GM18498 (cell line): ENCODE measurements at regions not wholly inside any gene's neighbourhood (a gene's known extent, or its start where the extent isn't known, plus 50 kb on each side); places are given as distances from the start of the nearest gene placed in this dataset.

Experiments
- ATAC-seq: cut with Tn5 transposase; IDR thresholded peaks from one replicate; pipeline ENCODE4 v1.9.1; 2021; ENCODE audit warnings: mild to moderate bottlenecking, moderate library complexity; ENCODE audit not compliant: unreplicated experiment

- no peak for ATAC-seq
Observed at GRCh38 chr20:50311308-50312001, 120.8 kb downstream of the CEBPB start.

DNA sequence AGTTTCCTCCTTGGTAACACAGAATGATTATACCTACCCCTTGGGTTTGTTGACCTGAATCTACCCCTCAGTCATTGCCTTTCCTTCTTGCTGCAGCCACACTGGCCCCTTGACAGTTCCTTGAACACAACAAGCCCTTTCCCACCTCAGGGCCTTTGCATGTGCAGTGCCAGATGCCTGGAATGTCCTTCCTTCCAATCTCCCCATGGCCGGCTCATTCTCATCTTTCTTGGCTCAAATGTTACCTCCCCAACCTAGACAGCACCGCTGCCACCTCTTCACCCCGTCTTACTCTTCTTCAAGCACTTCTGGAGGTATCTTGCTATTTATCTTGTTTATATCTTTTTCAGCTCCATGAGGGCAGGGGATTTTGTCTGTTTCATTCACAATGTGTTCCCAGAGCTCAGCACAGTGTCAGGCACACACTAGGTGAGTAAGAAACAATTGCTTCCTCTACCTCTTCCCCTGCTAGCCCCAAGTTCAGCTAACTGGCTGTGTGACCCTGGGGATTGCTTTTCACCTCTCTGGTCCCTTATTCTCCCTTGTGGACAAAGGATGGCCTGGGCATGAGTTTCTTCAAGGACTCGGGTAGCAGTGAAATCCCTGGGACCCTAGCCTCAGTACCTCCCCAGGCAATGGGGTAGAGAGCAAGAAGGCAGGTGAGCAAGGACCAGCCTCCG is 121.5 kb downstream of the CEBPB start:
- no peak for ATAC-seq

DNA sequence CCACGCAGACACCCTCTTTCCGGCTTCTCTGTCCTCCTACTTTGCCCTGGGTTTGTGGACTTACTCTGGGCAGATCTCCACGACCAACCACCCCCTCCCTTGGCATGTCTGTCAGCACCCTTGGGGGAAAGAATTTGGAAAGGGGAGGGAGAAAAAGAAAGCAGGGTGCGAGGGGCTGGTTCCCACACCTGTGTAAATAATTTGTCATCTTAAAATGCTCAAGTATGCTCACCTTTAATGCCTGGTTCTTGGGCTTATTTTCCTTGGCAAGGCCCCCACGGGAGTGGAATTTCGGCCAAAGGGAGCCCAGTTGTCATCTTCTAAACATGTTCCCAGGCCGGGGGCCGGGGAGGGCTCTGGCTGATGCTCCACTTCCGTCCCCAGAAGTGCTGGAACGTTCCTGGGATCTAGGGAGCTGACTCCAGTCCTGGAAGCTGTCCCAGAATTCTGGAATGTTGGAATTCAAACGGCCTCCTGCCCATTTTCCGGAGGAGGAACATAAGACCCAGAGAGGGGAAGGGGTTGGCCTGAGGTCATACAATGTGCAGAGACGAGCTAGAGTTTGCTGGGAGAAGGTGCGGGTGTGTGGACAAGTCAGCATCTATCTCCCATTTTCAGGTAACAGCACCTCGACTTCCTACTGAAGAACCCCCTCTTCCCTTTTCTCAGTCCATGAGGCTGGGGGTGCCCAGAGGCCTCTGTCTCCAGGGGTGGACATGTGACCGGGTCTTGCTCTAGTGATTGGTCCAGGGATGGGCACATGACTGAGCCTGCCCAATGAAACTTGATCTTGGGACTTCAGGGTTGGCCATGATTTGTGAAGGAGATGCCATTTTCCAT is 122.3 kb downstream of the CEBPB start:
- no peak for ATAC-seq

GRCh38 chr20:50313522-50313820 is 122.8 kb downstream of the CEBPB start:
- ATAC-seq: no peak

GRCh38 chr20:50313827-50314677 is 123.4 kb downstream of the CEBPB start:
- no peak for ATAC-seq

GRCh38 chr20:50314678-50315335 is 124.2 kb downstream of the CEBPB start:
- no peak for ATAC-seq

- no peak for ATAC-seq
Observed at GRCh38 chr20:50315586-50316551, 125.2 kb downstream of the CEBPB start.

DNA sequence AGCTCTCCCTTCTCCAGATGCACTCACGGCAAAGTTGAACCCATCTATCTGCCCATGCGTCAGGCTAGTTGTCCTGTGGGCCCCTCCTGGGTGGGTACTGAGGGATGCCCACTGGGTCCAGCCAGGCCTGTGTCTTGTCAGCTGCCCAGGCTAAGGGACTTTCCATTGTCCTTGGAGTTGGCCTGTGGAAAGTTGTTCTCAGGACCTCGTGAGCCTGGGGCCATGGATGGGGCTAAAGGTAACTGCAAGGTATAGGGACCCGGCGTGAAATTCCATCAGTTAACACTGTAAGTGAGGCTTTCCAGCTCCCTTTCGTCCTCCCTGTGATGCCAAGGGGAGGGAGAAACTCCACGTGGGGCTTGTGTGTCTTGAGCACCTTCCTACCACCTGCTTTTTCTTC is 126.5 kb downstream of the CEBPB start:
- ATAC-seq: no peak

DNA sequence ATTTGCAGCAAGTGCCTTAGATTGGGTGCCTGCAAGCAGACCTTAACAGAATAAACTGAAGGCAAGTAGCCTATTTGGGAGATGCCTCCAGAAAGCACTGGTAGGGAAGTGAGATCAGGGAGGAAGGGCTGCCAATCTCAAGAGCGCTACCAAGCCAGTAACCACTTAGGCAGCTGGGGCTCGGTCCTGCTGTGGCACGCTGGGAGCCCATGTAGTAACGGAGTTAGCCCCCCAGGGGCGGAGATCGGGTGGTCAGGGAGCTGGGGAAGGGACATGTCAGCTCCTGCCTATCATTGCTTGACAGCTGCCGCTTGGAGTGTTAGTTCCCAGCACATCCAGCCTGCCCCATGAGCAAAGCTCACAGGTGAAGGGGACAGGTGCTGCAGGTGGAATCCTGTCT is 127.0 kb downstream of the CEBPB start:
- no peak for ATAC-seq

DNA sequence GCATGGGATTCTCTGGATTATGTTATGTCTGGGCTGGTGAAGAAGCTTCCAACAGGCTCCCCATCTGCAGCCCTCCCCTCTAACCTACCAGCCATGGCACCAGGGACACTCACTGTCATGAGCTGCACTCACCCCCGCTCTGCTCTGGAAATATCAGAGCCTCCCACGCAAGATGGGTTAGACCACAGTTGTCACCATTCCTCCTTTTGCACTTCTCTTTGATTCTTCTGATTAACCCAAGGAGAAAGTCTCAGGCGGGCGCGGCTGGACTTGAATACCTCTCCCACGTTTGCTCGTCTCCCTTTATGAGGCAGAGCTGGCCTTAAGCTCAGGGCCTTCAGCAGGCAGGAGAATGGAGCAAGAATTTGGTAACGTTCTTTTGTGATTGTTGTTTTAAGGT is 128.1 kb downstream of the CEBPB start:
- ATAC-seq: no peak

GRCh38 chr20:50320005-50320900 is 129.6 kb downstream of the CEBPB start:
- no peak for ATAC-seq

- no peak for ATAC-seq
Observed at GRCh38 chr20:50320901-50321796, 130.5 kb downstream of the CEBPB start.

GRCh38 chr20:50321797-50322480 is 131.3 kb downstream of the CEBPB start:
- no peak for ATAC-seq

GRCh38 chr20:50322703-50323131 is 132.1 kb downstream of the CEBPB start:
- no peak for ATAC-seq

DNA sequence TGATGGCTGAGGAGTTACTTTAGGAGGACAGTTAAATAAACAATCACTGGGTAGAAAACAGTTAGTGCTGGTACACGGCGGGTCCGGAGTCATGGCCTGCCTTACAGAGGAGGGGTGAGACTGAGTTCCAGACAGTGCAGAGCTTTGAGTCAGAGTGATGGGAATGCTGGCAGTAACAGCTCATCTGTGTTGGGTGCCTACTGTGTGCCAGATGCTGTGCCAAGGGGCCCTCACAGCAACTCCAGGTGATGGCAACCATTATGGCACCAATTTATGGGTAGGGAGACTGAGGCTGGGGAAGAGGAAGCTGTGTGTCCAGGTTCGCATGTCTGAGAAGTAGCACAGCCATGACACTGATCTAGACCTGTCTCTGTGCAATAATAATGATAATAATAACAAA is 132.6 kb downstream of the CEBPB start:
- ATAC-seq: no peak
